ENCODE measurements at regions not wholly inside any gene's neighbourhood (a gene's known extent, or its start where the extent isn't known, plus 50 kb on each side); places are given as distances from the start of the nearest gene placed in this dataset.

DNA sequence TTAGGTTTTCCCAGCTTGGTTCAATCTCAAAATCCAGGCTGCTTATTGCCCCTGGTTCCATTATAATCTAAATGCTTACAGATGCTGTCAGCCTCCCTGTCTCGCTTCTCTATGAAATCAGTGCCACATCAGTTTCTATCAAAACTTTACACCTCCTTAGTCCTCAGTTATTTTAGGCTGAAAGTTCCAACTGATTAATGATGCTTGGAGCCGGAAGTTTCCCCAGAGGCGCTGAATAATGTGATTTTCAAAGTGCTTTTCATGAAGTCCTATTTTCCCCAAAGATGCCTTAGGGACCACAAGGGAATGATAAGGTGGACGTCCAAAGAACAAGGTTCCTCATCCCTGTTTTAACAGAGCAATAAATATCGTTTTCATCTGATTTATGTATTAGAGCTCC is 262.4 kb upstream of the RMST start:
- H3K9me3 ChIP-seq (ENCODE audit: low read length) = peaks cover 4% of the 10 kb centered on the region
- H3K36me3 ChIP-seq (ENCODE audit: insufficient read depth, low read length) = no peaks in the 10 kb centered on the region
- H4K20me1 ChIP-seq (ENCODE audit: insufficient read depth) = no peaks in the 10 kb centered on the region
- no peaks in the 10 kb centered on the region for H3K27me3 ChIP-seq (ENCODE audit: insufficient read depth, low read depth, low read length)
- no peaks in the 10 kb centered on the region for H3K9me2 ChIP-seq (ENCODE audit: insufficient read depth, low read length)
- no peak overlapping the region for H3K4me3 ChIP-seq (ENCODE audit: low read length)
- no peak overlapping the region for H3K27ac ChIP-seq (ENCODE audit: low read length)
- H3K79me2 ChIP-seq (replicated peaks; ENCODE audit: insufficient read depth, low read length) = no peaks in the 10 kb centered on the region
- no peak for TF ChIP-seq RAD21 (conservative IDR thresholded peaks at IDR 0.05)
- TF ChIP-seq MXI1 (conservative IDR thresholded peaks at IDR 0.05; ENCODE audit: poor library complexity, severe bottlenecking) = no peak
- no peak for TF ChIP-seq EP300 (conservative IDR thresholded peaks at IDR 0.05; ENCODE audit: poor library complexity, severe bottlenecking)
- no peak for TF ChIP-seq TAF1 (IDR thresholded peaks at IDR 0.05; ENCODE audit: low read depth)
- TF ChIP-seq, protein P1, sequence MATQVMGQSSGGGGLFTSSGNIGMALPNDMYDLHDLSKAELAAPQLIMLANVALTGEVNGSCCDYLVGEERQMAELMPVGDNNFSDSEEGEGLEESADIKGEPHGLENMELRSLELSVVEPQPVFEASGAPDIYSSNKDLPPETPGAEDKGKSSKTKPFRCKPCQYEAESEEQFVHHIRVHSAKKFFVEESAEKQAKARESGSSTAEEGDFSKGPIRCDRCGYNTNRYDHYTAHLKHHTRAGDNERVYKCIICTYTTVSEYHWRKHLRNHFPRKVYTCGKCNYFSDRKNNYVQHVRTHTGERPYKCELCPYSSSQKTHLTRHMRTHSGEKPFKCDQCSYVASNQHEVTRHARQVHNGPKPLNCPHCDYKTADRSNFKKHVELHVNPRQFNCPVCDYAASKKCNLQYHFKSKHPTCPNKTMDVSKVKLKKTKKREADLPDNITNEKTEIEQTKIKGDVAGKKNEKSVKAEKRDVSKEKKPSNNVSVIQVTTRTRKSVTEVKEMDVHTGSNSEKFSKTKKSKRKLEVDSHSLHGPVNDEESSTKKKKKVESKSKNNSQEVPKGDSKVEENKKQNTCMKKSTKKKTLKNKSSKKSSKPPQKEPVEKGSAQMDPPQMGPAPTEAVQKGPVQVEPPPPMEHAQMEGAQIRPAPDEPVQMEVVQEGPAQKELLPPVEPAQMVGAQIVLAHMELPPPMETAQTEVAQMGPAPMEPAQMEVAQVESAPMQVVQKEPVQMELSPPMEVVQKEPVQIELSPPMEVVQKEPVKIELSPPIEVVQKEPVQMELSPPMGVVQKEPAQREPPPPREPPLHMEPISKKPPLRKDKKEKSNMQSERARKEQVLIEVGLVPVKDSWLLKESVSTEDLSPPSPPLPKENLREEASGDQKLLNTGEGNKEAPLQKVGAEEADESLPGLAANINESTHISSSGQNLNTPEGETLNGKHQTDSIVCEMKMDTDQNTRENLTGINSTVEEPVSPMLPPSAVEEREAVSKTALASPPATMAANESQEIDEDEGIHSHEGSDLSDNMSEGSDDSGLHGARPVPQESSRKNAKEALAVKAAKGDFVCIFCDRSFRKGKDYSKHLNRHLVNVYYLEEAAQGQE (IDR thresholded peaks at IDR 0.05; ENCODE audit: borderline replicate concordance) = no peak
- no peak for TF ChIP-seq SMC3 (conservative IDR thresholded peaks at IDR 0.05; ENCODE audit: poor library complexity)
- TF ChIP-seq POLR2AphosphoS5 (IDR thresholded peaks at IDR 0.05) = no peak
- TF ChIP-seq EZH2 (IDR thresholded peaks at IDR 0.05; ENCODE audit: borderline replicate concordance, insufficient read depth, low read length, poor library complexity, severe bottlenecking) = no peak
- no peak for TF ChIP-seq CTCF (IDR thresholded peaks at IDR 0.05; ENCODE audit: poor library complexity, severe bottlenecking)
- no peaks in the 10 kb centered on the region for H3F3A ChIP-seq (ENCODE audit: insufficient read depth, low read length, poor library complexity, severe bottlenecking)
- H3K9ac ChIP-seq (ENCODE audit: low read length) = no peak overlapping the region
- no peak overlapping the region for H2AFZ ChIP-seq (ENCODE audit: low read depth, low read length)
- no peak overlapping the region for H3K4me2 ChIP-seq (ENCODE audit: low read length)

- Histone ChIP-seq H2AFZ (ENCODE audit: low read depth, low read length) (no peak overlapping the region), H3K79me2 (replicated peaks; ENCODE audit: insufficient read depth, low read length) (no peaks in the 10 kb centered on the region), H3K36me3 (ENCODE audit: insufficient read depth, low read length) (no peaks in the 10 kb centered on the region), H4K20me1 (ENCODE audit: insufficient read depth) (no peaks in the 10 kb centered on the region), H3K9me3 (ENCODE audit: low read length) (no peaks in the 10 kb centered on the region), H3F3A (ENCODE audit: insufficient read depth, low read length, poor library complexity, severe bottlenecking) (no peaks in the 10 kb centered on the region), H3K9ac (ENCODE audit: low read length) (no peak overlapping the region), H3K9me2 (ENCODE audit: insufficient read depth, low read length) (no peaks in the 10 kb centered on the region), H3K27me3 (ENCODE audit: insufficient read depth, low read depth, low read length) (no peaks in the 10 kb centered on the region), H3K4me2 (ENCODE audit: low read length) (no peak overlapping the region), H3K27ac (ENCODE audit: low read length) (no peak overlapping the region), H3K4me3 (ENCODE audit: low read length) (no peak overlapping the region)
- TF ChIP-seq EP300 (conservative IDR thresholded peaks at IDR 0.05; ENCODE audit: poor library complexity, severe bottlenecking) = no peak
- TF ChIP-seq SMC3 (conservative IDR thresholded peaks at IDR 0.05; ENCODE audit: poor library complexity) = no peak
- TF ChIP-seq RAD21 (conservative IDR thresholded peaks at IDR 0.05) = no peak
- TF ChIP-seq TAF1 (IDR thresholded peaks at IDR 0.05; ENCODE audit: low read depth) = no peak
- TF ChIP-seq, protein P1 (IDR thresholded peaks at IDR 0.05; ENCODE audit: borderline replicate concordance) = no peak
- no peak for TF ChIP-seq MXI1 (conservative IDR thresholded peaks at IDR 0.05; ENCODE audit: poor library complexity, severe bottlenecking)
Observed at GRCh38 chr12:97203408-97203807, 259.2 kb upstream of the RMST start.

All from neural cell (in vitro differentiated cells).